ENCODE measurements at regions not wholly inside any gene's neighbourhood (a gene's known extent, or its start where the extent isn't known, plus 50 kb on each side); places are given as distances from the start of the nearest gene placed in this dataset.

GRCh38 chr2:60175290-60175689 is 378.2 kb downstream of the BCL11A start:
- Histone ChIP-seq H2AFZ (ENCODE audit: low read depth, low read length) (no peak overlapping the region), H3F3A (ENCODE audit: insufficient read depth, low read length, poor library complexity, severe bottlenecking) (no peaks in the 10 kb centered on the region), H3K27me3 (ENCODE audit: insufficient read depth, low read depth, low read length) (no peaks in the 10 kb centered on the region), H3K36me3 (ENCODE audit: insufficient read depth, low read length) (no peaks in the 10 kb centered on the region), H3K27ac (ENCODE audit: low read length) (no peak overlapping the region), H3K79me2 (replicated peaks; ENCODE audit: insufficient read depth, low read length) (no peaks in the 10 kb centered on the region), H3K4me2 (ENCODE audit: low read length) (no peak overlapping the region), H3K9me3 (ENCODE audit: low read length) (no peaks in the 10 kb centered on the region), H4K20me1 (ENCODE audit: insufficient read depth) (no peaks in the 10 kb centered on the region), H3K9ac (ENCODE audit: low read length) (no peak overlapping the region), H3K4me3 (ENCODE audit: low read length) (no peak overlapping the region), H3K9me2 (ENCODE audit: insufficient read depth, low read length) (no peaks in the 10 kb centered on the region)
- TF ChIP-seq CTCF (IDR thresholded peaks at IDR 0.05; ENCODE audit: poor library complexity, severe bottlenecking) (no peak), REST (IDR thresholded peaks at IDR 0.05; ENCODE audit: borderline replicate concordance) (no peak), POLR2AphosphoS5 (IDR thresholded peaks at IDR 0.05) (no peak), EP300 (conservative IDR thresholded peaks at IDR 0.05; ENCODE audit: poor library complexity, severe bottlenecking) (no peak), TAF1 (IDR thresholded peaks at IDR 0.05; ENCODE audit: low read depth) (no peak), MXI1 (conservative IDR thresholded peaks at IDR 0.05; ENCODE audit: poor library complexity, severe bottlenecking) (no peak), RAD21 (conservative IDR thresholded peaks at IDR 0.05) (no peak), SMC3 (conservative IDR thresholded peaks at IDR 0.05; ENCODE audit: poor library complexity) (no peak), EZH2 (IDR thresholded peaks at IDR 0.05; ENCODE audit: borderline replicate concordance, insufficient read depth, low read length, poor library complexity, severe bottlenecking) (no peak)

- H2AFZ ChIP-seq (ENCODE audit: low read depth, low read length), result no peak overlapping the region
- no peak overlapping the region for H3K4me2 ChIP-seq (ENCODE audit: low read length)
- H4K20me1 ChIP-seq (ENCODE audit: insufficient read depth), result no peaks in the 10 kb centered on the region
- H3K9me2 ChIP-seq (ENCODE audit: insufficient read depth, low read length), result no peaks in the 10 kb centered on the region
- no peak overlapping the region for H3K27ac ChIP-seq (ENCODE audit: low read length)
- no peak overlapping the region for H3K4me3 ChIP-seq (ENCODE audit: low read length)
- TF ChIP-seq REST (IDR thresholded peaks at IDR 0.05; ENCODE audit: borderline replicate concordance) (no peak), SMC3 (conservative IDR thresholded peaks at IDR 0.05; ENCODE audit: poor library complexity) (no peak), TAF1 (IDR thresholded peaks at IDR 0.05; ENCODE audit: low read depth) (no peak), CTCF (IDR thresholded peaks at IDR 0.05; ENCODE audit: poor library complexity, severe bottlenecking) (no peak), EP300 (conservative IDR thresholded peaks at IDR 0.05; ENCODE audit: poor library complexity, severe bottlenecking) (no peak), MXI1 (conservative IDR thresholded peaks at IDR 0.05; ENCODE audit: poor library complexity, severe bottlenecking) (no peak), EZH2 (IDR thresholded peaks at IDR 0.05; ENCODE audit: borderline replicate concordance, insufficient read depth, low read length, poor library complexity, severe bottlenecking) (no peak), RAD21 (conservative IDR thresholded peaks at IDR 0.05) (no peak), POLR2AphosphoS5 (IDR thresholded peaks at IDR 0.05) (no peak)
- H3F3A ChIP-seq (ENCODE audit: insufficient read depth, low read length, poor library complexity, severe bottlenecking), result no peaks in the 10 kb centered on the region
- no peaks in the 10 kb centered on the region for H3K9me3 ChIP-seq (ENCODE audit: low read length)
- no peaks in the 10 kb centered on the region for H3K79me2 ChIP-seq (replicated peaks; ENCODE audit: insufficient read depth, low read length)
- no peaks in the 10 kb centered on the region for H3K36me3 ChIP-seq (ENCODE audit: insufficient read depth, low read length)
- H3K9ac ChIP-seq (ENCODE audit: low read length), result no peak overlapping the region
- no peaks in the 10 kb centered on the region for H3K27me3 ChIP-seq (ENCODE audit: insufficient read depth, low read depth, low read length)
Observed at GRCh38 chr2:60174146-60174545, 379.3 kb downstream of the BCL11A start.
